ENCODE measurements at regions not wholly inside any gene's neighbourhood (a gene's known extent, or its start where the extent isn't known, plus 50 kb on each side); places are given as distances from the start of the nearest gene placed in this dataset.
A peak's percentile ranks its signal among the peaks of the same experiment; 100 is the strongest.

GRCh38 chr6:66926060-66926459 lies 1219.0 kb upstream of the EYS start:
- Histone ChIP-seq H3K27ac (no peak overlapping the region), H3K4me3 (ENCODE audit: low read depth, low read length) (no peak overlapping the region), H3K27me3 (ENCODE audit: insufficient read depth, low read depth, severe bottlenecking) (no peaks in the 10 kb centered on the region), H3K36me3 (no peaks in the 10 kb centered on the region), H3K9me3 (ENCODE audit: severe bottlenecking) (peaks cover 3% of the 10 kb centered on the region)
- TF ChIP-seq CTCF (IDR thresholded peaks at IDR 0.05; ENCODE audit: low read depth, low read length): peak; percentile 35; the same call in 1 of the 2 replicates
- peak; percentile 24 for DNase-seq

GRCh38 chr6:66913657-66914056 lies 1206.6 kb upstream of the EYS start:
- TF ChIP-seq CTCF (IDR thresholded peaks at IDR 0.05; ENCODE audit: low read depth, low read length): no peak
- no peaks in the 10 kb centered on the region for H3K36me3 ChIP-seq
- no peak overlapping the region for H3K4me3 ChIP-seq (ENCODE audit: low read depth, low read length)
- no peak for DNase-seq
- no peak overlapping the region for H3K27ac ChIP-seq
- no peaks in the 10 kb centered on the region for H3K27me3 ChIP-seq (ENCODE audit: insufficient read depth, low read depth, severe bottlenecking)
- no peaks in the 10 kb centered on the region for H3K9me3 ChIP-seq (ENCODE audit: severe bottlenecking)

GRCh38 chr6:66902457-66902856 lies 1195.4 kb upstream of the EYS start:
- Histone ChIP-seq H3K27me3 (ENCODE audit: insufficient read depth, low read depth, severe bottlenecking) (no peaks in the 10 kb centered on the region), H3K9me3 (ENCODE audit: severe bottlenecking) (peaks cover 4% of the 10 kb centered on the region), H3K4me3 (ENCODE audit: low read depth, low read length) (no peak overlapping the region), H3K36me3 (no peaks in the 10 kb centered on the region), H3K27ac (no peak overlapping the region)
- DNase-seq: no peak
- no peak for TF ChIP-seq CTCF (IDR thresholded peaks at IDR 0.05; ENCODE audit: low read depth, low read length)

- DNase-seq: no peak
- Histone ChIP-seq H3K27ac (no peak overlapping the region), H3K36me3 (no peaks in the 10 kb centered on the region), H3K9me3 (ENCODE audit: severe bottlenecking) (peaks cover 7% of the 10 kb centered on the region), H3K27me3 (ENCODE audit: insufficient read depth, low read depth, severe bottlenecking) (no peaks in the 10 kb centered on the region), H3K4me3 (ENCODE audit: low read depth, low read length) (no peak overlapping the region)
- TF ChIP-seq CTCF (IDR thresholded peaks at IDR 0.05; ENCODE audit: low read depth, low read length): no peak
Observed at GRCh38 chr6:66900133-66901083, 1193.4 kb upstream of the EYS start.

GRCh38 chr6:66897576-66897975 lies 1190.5 kb upstream of the EYS start:
- Histone ChIP-seq H3K9me3 (ENCODE audit: severe bottlenecking) (peaks cover 7% of the 10 kb centered on the region), H3K4me3 (ENCODE audit: low read depth, low read length) (no peak overlapping the region), H3K27ac (no peak overlapping the region), H3K27me3 (ENCODE audit: insufficient read depth, low read depth, severe bottlenecking) (no peaks in the 10 kb centered on the region), H3K36me3 (no peaks in the 10 kb centered on the region)
- TF ChIP-seq CTCF (IDR thresholded peaks at IDR 0.05; ENCODE audit: low read depth, low read length): no peak
- DNase-seq: no peak
